Endothelial cell of umbilical vein (primary cell): ENCODE measurements at regions not wholly inside any gene's neighbourhood (a gene's known extent, or its start where the extent isn't known, plus 50 kb on each side); places are given as distances from the start of the nearest gene placed in this dataset.

ENCODE experiments used
- BruUV-seq: library from RNA; stranded (reverse); fragments of 400-500 nt; replicated peaks from 2 replicates; lab custom pipeline; 2021; lab: Mats Ljungman, UMichigan
- CTCF ChIA-PET: fragments of 300-600, 350-600 bp; sonication (Branson Sonifier 250); formaldehyde crosslinking; loops from one replicate; lab custom pipeline; 2021; ENCODE audit warnings: antibody characterized with exemption, inconsistent platforms; lab: Charles Lee
- POLR2A ChIA-PET: fragments of 300-600, 350-600 bp; sonication (Branson Sonifier 250); formaldehyde crosslinking; loops from one replicate; lab custom pipeline; 2021; ENCODE audit warnings: antibody characterized with exemption, inconsistent platforms; lab: Charles Lee
- DNase-seq: peaks from one replicate; pipeline ENCODE4 v3.0.0-alpha.2; 2011; ENCODE audit warnings: low read depth, low spot score
- FAIRE-seq: peaks from 2 replicates; lab custom pipeline; 2011; peaks lifted over from hg19 to GRCh38; lab: Jason Lieb, UNC
- H2AFZ ChIP-seq: 2 replicates; pipeline ENCODE4 v1.6.0; 2012; ENCODE audit warnings: low read depth, low read length, control low read depth, inconsistent platforms
- H3K27ac ChIP-seq: 2 replicates; pipeline ENCODE4 v1.5.1; 2011; ENCODE audit warnings: low read depth, mild to moderate bottlenecking, control low read depth, low read length, moderate library complexity; ENCODE audit not compliant: insufficient read depth
- H3K27me3 ChIP-seq, 2 experiments: 2 replicates each; pipeline versions ENCODE4 v1.6.0 to v1.6.1; 2011; ENCODE audit warnings: low read length in 2 of 2, mixed read lengths in 1 of 2; ENCODE audit not compliant: control insufficient read depth in 2 of 2, insufficient read depth in 2 of 2
- H3K36me3 ChIP-seq, 2 experiments: 2 replicates in 1 of 2; 3 replicates in 1 of 2; pipeline ENCODE4 v1.5.1; 2011; ENCODE audit warnings: low read length in 2 of 2, mild to moderate bottlenecking in 1 of 2, moderate library complexity in 1 of 2; ENCODE audit not compliant: control insufficient read depth in 2 of 2, insufficient read depth in 2 of 2; ENCODE audit errors: extremely low read depth in 1 of 2
- H3K4me1 ChIP-seq: 3 replicates; pipeline ENCODE4 v1.5.1; 2011; ENCODE audit warnings: mild to moderate bottlenecking, low read length; ENCODE audit not compliant: control insufficient read depth, insufficient read depth; ENCODE audit errors: extremely low read depth
- H3K4me2 ChIP-seq: 2 replicates; pipeline ENCODE4 v1.6.1; 2011; ENCODE audit warnings: low read length, control low read depth, mixed read lengths; ENCODE audit not compliant: insufficient read depth
- H3K4me3 ChIP-seq, 3 experiments: fragments of 200-600 bp in 1 of 3; sonication (generic), shearing (Covaris generic) in 1 of 3; replicated peaks in 1 of 3; 2 replicates each; pipeline ENCODE4 v1.5.1; 2011 to 2016; ENCODE audit warnings: control low read depth in 3 of 3, low read length in 3 of 3, mild to moderate bottlenecking in 2 of 3, inconsistent platforms in 1 of 3, low read depth in 1 of 3, moderate library complexity in 1 of 3; ENCODE audit not compliant: insufficient read depth in 1 of 3
- H3K79me2 ChIP-seq: 2 replicates; pipeline ENCODE4 v1.6.0; 2012; ENCODE audit warnings: low read length, inconsistent platforms; ENCODE audit not compliant: control insufficient read depth, insufficient read depth
- H3K9ac ChIP-seq: replicated peaks from 2 replicates; pipeline ENCODE3; 2011; ENCODE audit warnings: low read length, control low read depth; ENCODE audit not compliant: insufficient read depth; ENCODE audit errors: extremely low read depth
- H3K9me1 ChIP-seq: replicated peaks from 3 replicates; pipeline ENCODE4 v1.6.0; 2011; ENCODE audit warnings: mild to moderate bottlenecking, low read length; ENCODE audit not compliant: control insufficient read depth, insufficient read depth; ENCODE audit errors: extremely low read depth
- H3K9me3 ChIP-seq: replicated peaks from 2 replicates; pipeline ENCODE4 v1.5.1; 2012; ENCODE audit warnings: low read length, inconsistent platforms; ENCODE audit not compliant: control insufficient read depth, insufficient read depth
- H4K20me1 ChIP-seq: replicated peaks from 2 replicates; pipeline ENCODE3; 2011; ENCODE audit warnings: mild to moderate bottlenecking, low read length; ENCODE audit not compliant: control insufficient read depth, insufficient read depth; ENCODE audit errors: extremely low read depth
- CTCF ChIP-seq, 2 donors: IDR thresholded peaks; 1 replicate in 1 of 2; 2 replicates in 1 of 2; pipeline ENCODE4 v1.5.1; 2011; ENCODE audit warnings: low read length in 2 of 2, mild to moderate bottlenecking in 2 of 2, moderate library complexity in 2 of 2, control low read depth in 1 of 2, inconsistent platforms in 1 of 2, low read depth in 1 of 2; ENCODE audit not compliant: insufficient read depth in 1 of 2; ENCODE audit errors: extremely low read depth in 1 of 2
- EZH2 ChIP-seq: IDR thresholded peaks from 2 replicates; pipeline ENCODE4 v1.6.1; 2012; ENCODE audit warnings: borderline replicate concordance, low read depth, mild to moderate bottlenecking, moderate library complexity, low read length, inconsistent platforms; ENCODE audit not compliant: severe bottlenecking
- FOS ChIP-seq: IDR thresholded peaks from 2 replicates; pipeline ENCODE4 v1.6.1; 2011; ENCODE audit warnings: mild to moderate bottlenecking, low read length, moderate library complexity, borderline replicate concordance; ENCODE audit not compliant: insufficient read depth
- GATA2 ChIP-seq: IDR thresholded peaks from 2 replicates; pipeline ENCODE4 v1.7.0; 2011; ENCODE audit warnings: low read depth, mild to moderate bottlenecking, moderate library complexity, mixed read lengths, low read length; ENCODE audit not compliant: insufficient read length, insufficient read depth
- JUN ChIP-seq: IDR thresholded peaks from 2 replicates; pipeline ENCODE4 v1.6.1; 2011; ENCODE audit warnings: borderline replicate concordance, low read depth; ENCODE audit not compliant: insufficient read length, insufficient read depth
- MAX ChIP-seq: IDR thresholded peaks from 2 replicates; pipeline ENCODE4 v1.6.1; 2011; ENCODE audit not compliant: insufficient read depth, insufficient read length
- MYC ChIP-seq: IDR thresholded peaks from one replicate; pipeline ENCODE4 v1.6.1; 2011; ENCODE audit warnings: mild to moderate bottlenecking, low read depth, low read length
- POLR2A ChIP-seq: IDR thresholded peaks from 2 replicates; pipeline ENCODE4 v1.6.1; 2012; ENCODE audit warnings: low read depth, mild to moderate bottlenecking, control low read depth, low read length
- POLR2AphosphoS5 ChIP-seq: IDR thresholded peaks from 2 replicates; pipeline ENCODE4 v1.6.1; 2012; ENCODE audit warnings: low read depth, mild to moderate bottlenecking, control low read depth, low read length, moderate library complexity; ENCODE audit not compliant: insufficient read depth
- dilution Hi-C: fragments of 300-500 bp; cut with MboI; formaldehyde crosslinking; loops from one replicate; pipeline ENCODE4 v1.15.0; 2019; ENCODE audit warnings: low sequenced_read_pairs; ENCODE audit not compliant: extremely low pct_ligation_motif_present
- intact Hi-C: fragments of 100-400 bp; cut with micrococcal nuclease; formaldehyde crosslinking; loops from one replicate; pipeline ENCODE4 v1.10.0; 2022

- POLR2A ChIA-PET = no interaction called here
- H4K20me1 ChIP-seq = no peaks in the 10 kb centered on the region
- dilution Hi-C loops = no loop called here
- intact Hi-C loops = no loop called here
- CTCF ChIA-PET = no interaction called here
- H3K4me1 ChIP-seq = no peaks in the 10 kb centered on the region
- no peak for FAIRE-seq
- no peaks in the 10 kb centered on the region for H3K79me2 ChIP-seq
- no peak for TF ChIP-seq POLR2A
- TF ChIP-seq GATA2 = no peak
- no peak for TF ChIP-seq JUN
- TF ChIP-seq CTCF (IDR thresholded peaks at IDR 0.05; ENCODE audit: extremely low read depth in 1 of 2, insufficient read depth in 1 of 2, low read depth in 1 of 2, low read length in 2 of 2) = no peak
- no TSS peak for BruUV-seq
- no peaks in the 10 kb centered on the region for H3K27me3 ChIP-seq
- no peaks in the 10 kb centered on the region for H3K9me1 ChIP-seq
- H2AFZ ChIP-seq = no peak overlapping the region
- H3K4me2 ChIP-seq = no peak overlapping the region
- no peaks in the 10 kb centered on the region for H3K36me3 ChIP-seq
- H3K27ac ChIP-seq = no peak overlapping the region
- no peak overlapping the region for H3K4me3 ChIP-seq
- peaks cover 4% of the 10 kb centered on the region for H3K9me3 ChIP-seq
- H3K9ac ChIP-seq = no peak overlapping the region
- no peak for DNase-seq
Observed at GRCh38 chr6:1007159-1007558, 304.7 kb upstream of the FOXQ1 start.

- no peak for TF ChIP-seq MYC
- TF ChIP-seq GATA2 = no peak
- no peak for TF ChIP-seq MAX
- no peak for TF ChIP-seq EZH2
- TF ChIP-seq POLR2A = no peak
- TF ChIP-seq FOS = no peak
- TF ChIP-seq JUN = no peak
- no peak for TF ChIP-seq CTCF (IDR thresholded peaks at IDR 0.05; ENCODE audit: extremely low read depth in 1 of 2, insufficient read depth in 1 of 2, low read depth in 1 of 2, low read length in 2 of 2)
- no peak for TF ChIP-seq POLR2AphosphoS5
- no peak overlapping the region for H3K4me2 ChIP-seq
- no peaks in the 10 kb centered on the region for H3K27me3 ChIP-seq
- H3K4me3 ChIP-seq = no peak overlapping the region
- no peaks in the 10 kb centered on the region for H3K36me3 ChIP-seq
- no TSS peak for BruUV-seq
- no peaks in the 10 kb centered on the region for H3K79me2 ChIP-seq
- H3K9me1 ChIP-seq = no peaks in the 10 kb centered on the region
- H3K27ac ChIP-seq = no peak overlapping the region
- H3K4me1 ChIP-seq = no peaks in the 10 kb centered on the region
- CTCF ChIA-PET = no interaction called here
- DNase-seq (no peak), FAIRE-seq (no peak)
- no peak overlapping the region for H3K9ac ChIP-seq
- peaks cover 4% of the 10 kb centered on the region for H3K9me3 ChIP-seq
- H2AFZ ChIP-seq = no peak overlapping the region
- intact Hi-C loops (no loop called here), dilution Hi-C loops (no loop called here)
- H4K20me1 ChIP-seq = no peaks in the 10 kb centered on the region
- POLR2A ChIA-PET = no interaction called here
Observed at GRCh38 chr6:1004885-1005630, 306.8 kb upstream of the FOXQ1 start.
